HG03460 (cell line): ENCODE measurements at regions not wholly inside any gene's neighbourhood (a gene's known extent, or its start where the extent isn't known, plus 50 kb on each side); places are given as distances from the start of the nearest gene placed in this dataset.
"Not testable (repeated sequence)": the region's sequence is repeated elsewhere in the genome, so short reads cannot be mapped to it uniquely, and the experiment has no call there.

Experiments used
- ATAC-seq: cut with Tn5 transposase; IDR thresholded peaks from one replicate; pipeline ENCODE4 v1.9.1; 2021; ENCODE audit not compliant: unreplicated experiment

DNA sequence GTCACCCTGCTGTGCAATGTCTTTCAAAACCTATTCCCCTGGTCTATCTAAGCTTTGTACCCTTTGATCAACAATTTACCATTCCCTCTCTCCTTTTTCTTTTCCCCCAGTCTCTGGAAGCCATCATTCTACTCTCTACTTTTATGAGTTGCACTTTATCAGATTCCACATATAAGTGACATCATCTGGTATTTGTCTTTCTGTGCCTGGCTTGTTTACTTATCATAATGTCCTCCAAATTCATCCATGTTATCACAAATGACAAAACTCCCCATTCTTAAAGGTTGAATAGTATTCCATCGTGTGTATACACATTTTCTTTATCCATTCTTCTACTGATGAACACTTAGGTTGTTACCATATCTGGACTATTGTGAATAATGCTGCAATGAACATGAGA is 344.2 kb upstream of the CCNH start:
- no peak for ATAC-seq

DNA sequence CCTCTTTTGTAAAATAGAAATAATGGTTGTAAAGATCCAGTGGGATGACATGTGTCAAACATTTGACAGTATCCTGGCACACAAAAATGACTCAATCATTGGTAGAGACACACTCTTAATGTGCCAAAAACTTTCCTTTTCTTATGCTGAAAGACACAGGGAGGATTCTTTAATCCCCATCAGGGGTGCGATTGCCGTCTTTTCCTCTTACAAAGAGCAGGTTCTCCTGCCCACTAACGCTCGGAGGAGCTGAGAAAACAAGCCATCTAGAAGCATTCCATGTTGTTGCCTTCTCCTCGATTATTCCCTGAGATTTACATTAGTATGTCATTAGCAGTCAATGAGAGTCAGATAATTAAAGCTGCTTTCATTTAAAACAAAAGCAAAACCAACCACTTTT is 342.6 kb upstream of the CCNH start:
- ATAC-seq = no peak

DNA sequence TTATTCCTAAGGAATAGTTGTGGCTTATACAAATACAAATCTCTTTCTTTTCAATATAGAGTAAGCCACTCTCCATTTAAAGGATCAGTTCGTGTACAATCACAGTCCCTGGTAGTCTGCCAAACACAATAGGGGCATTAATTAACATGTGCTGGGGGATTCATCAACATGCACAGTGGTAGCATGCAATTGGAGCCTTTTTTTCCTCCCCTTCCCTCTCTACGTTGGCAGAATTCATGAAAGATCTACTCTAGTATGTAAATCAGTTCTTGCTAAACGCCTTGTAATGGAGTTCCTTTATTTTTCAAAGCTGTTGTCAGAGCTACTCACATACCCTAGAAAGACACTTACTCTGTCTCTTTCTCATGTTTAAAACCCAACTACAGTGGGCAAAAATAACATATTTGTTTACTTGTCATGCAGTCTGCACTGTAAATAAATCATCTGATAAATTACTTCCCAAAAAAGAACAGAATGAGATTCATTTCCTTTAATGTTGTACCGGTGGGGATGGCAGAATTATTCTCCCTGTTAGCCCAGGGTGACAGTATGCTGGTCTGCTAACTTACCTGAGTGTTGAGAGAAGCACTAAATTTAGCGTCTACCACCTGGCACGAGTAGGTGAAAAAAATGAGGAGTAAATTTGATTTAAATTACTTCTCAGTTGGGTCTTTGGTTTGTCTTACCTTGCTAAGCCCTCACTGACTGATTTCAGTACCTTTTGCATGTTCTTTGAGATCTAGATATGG is 341.5 kb upstream of the CCNH start:
- ATAC-seq = no peak

GRCh38 chr5:87752362-87752761 is 339.6 kb upstream of the CCNH start:
- no peak for ATAC-seq

DNA sequence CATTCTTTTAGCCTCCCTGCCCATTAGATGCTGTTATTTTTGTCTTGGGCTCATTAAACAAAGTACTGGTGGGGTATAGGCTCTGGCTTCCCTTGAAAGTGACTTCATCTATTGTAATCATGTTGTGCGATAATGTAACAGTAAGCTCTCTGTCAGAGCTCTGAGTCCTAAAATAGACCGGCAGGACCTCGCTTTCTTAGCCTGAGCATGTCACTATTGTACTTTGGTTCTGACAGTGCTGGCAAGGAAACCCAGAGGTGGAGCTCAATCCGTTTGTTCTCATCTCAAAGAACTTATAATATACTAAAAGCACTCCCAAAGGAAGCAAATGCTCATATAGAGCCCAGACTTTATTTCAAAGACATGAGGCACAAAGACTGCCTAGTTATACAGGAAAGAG is 339.1 kb upstream of the CCNH start:
- no peak for ATAC-seq

DNA sequence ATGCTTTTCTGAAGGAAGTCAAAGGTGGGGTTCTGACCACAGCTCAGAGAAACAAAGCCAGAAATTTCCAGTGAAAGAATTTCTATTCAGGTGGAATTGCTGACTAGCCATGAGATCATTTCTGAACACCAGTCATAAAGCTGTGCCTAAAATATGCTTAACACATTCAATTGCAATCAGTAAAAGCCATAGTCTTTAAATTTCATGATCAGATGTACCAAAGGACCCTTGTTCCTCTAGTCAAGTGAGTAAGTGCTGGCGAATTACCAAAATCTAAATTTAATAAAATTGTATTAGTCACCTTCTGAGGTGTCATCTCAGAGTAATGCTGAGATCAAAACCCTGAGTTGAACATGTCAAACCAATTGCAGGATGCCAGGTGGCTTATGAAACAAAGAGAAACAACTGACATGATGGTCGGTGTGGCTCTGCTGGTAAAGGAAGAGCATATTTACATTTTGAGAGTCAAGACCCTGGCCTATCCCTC is 334.2 kb upstream of the CCNH start:
- ATAC-seq = no peak

GRCh38 chr5:87746341-87746740 is 333.6 kb upstream of the CCNH start:
- no peak for ATAC-seq

DNA sequence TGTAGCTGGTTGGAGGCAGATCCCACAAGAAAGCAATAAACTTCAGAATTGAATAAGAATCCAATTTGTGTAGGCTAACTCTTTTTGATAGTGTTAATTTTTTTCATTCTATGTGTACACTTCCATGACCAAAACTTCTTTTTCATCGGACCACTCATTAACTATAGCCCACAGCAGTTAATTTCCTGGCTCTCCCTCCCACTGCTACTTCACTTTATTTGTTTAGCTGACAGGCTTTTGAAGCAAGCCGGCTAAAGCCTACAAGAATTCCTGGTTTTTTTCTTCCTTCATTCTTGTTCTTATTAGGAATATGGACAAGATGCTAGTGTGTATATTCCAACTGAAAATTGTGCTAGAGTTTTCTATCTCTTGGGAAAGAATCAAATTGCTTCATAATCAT is 329.2 kb upstream of the CCNH start:
- no peak for ATAC-seq

GRCh38 chr5:87735923-87736322 is 323.2 kb upstream of the CCNH start:
- ATAC-seq = no peak

DNA sequence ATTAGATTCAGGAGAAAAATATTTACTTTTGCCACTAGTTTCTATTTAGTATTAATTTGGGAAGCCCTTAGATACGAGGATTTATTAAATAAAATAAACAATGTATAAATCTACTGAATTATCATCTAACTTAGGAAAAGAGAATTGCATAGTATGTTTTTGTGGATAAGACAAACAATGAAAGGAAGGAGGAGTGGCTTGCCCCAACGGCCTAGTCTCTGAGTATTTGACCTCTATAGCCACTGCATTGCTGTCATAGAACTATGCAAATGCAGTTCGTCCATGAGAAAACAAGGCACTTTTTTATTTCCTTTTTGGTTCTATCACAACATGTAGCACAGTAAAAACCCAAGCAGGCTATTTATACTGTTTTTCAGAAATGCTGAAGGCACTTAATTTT is 321.2 kb upstream of the CCNH start:
- no peak for ATAC-seq

GRCh38 chr5:87732875-87733768 is 320.4 kb upstream of the CCNH start:
- ATAC-seq = no peak

- ATAC-seq = no peak
Observed at GRCh38 chr5:87729781-87730180, 317.1 kb upstream of the CCNH start.

GRCh38 chr5:87722286-87722685 is 309.6 kb upstream of the CCNH start:
- ATAC-seq = no peak

DNA sequence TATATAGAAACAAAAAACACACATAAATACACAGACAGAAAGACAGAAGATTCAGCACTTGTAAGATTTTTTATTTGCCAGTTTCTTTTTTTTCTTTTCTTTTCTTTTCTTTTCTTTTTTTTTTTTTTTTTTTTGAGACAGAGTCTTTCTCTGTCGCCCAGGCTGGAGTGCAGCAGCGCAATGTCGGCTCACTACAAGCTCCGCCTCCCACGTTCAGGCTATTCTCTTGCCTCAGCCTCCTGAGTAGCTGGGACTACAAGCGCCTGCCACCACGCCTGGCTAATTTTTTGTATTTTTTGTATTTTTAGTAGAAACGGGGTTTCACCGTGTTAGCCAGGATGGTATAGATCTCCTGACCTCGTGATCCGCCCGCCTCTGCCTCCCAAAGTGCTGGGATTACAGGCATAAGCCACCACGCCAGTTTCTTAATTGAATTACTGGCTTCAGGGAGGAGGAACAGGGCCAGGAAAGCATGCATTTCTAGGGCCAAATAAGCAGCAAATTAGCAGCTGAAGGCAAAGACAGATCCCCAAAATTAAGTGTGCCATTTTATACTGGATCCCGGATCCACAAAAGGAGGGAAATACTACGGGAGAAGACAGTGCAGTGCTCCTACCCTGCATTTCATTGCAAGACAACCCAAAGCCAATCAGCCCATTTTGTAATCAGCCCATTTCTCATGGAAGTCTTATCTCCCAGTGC is 305.6 kb upstream of the CCNH start:
- ATAC-seq = not testable (repeated sequence)

- ATAC-seq = no peak
Observed at GRCh38 chr5:87717761-87718160, 305.0 kb upstream of the CCNH start.

- ATAC-seq = no peak
Observed at GRCh38 chr5:87705876-87706275, 293.1 kb upstream of the CCNH start.

DNA sequence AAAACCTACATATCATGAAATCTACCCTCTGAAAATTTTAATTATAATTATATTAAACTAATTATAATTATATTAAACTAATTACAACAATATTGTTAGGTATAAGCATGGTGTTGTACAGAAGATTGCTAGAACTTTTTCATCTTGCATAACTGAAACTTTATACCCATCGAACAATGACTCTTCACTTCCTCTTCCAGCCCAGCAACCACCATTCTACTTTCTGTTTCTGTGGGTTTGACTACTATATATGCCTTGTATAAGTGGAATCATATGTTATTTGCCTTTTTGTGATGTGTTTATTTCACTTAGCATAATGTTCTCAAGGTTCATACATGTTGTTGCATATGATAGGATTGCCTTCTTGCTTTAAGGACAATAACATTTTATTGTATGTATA is 274.2 kb upstream of the CCNH start:
- peak; percentile 89 for ATAC-seq

DNA sequence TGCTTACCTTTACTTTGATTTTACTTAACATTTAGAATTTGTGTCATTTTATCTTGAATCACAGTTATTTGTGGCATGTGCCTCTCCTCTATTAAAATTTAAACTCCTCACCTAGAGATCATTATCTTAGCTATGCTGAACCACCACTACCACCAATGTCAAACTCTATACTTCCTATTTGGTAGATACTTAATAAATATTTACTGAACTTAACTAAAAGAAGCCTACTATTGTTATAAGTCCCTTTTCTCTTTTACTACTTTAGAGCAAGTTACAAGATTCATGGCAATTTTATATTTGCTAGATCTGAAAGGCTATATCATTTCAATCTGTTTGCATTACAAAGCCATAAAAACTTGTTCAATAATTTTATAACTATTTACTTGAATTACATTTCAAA is 273.3 kb upstream of the CCNH start:
- ATAC-seq = no peak

- no peak for ATAC-seq
Observed at GRCh38 chr5:87674235-87674634, 261.5 kb upstream of the CCNH start.

GRCh38 chr5:87671146-87671545 is 258.4 kb upstream of the CCNH start:
- no peak for ATAC-seq

DNA sequence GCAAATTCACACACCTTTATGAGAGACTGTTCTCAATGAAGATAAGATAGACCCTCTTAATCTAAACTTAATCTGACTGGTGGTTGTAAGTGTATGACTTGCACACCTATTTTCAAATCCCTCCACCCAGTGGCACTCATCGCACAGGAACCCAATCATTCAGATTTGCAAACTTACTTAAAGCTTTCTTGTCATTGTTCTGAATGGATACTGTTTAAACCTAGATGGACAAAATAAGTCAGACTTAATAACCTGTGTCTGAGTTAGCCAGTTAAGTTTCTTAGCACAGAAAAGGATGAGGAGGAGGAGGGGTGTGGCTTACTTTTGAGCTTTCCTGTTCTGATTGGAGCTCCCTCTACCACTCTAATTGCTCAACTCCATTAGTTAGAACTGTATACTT is 252.4 kb upstream of the CCNH start:
- no peak for ATAC-seq
